Coronary artery (tissue), 2 donors: ENCODE measurements at regions not wholly inside any gene's neighbourhood (a gene's known extent, or its start where the extent isn't known, plus 50 kb on each side); places are given as distances from the start of the nearest gene placed in this dataset.

Source experiments
- DNase-seq: peaks from one replicate; pipeline ENCODE4 v3.0.0-alpha.2; 2017; ENCODE audit warnings: low spot score
- H3K27ac ChIP-seq, 2 donors: fragments of 200-600 bp; sonication (generic); one replicate each; pipeline ENCODE4 v1.5.1; 2016 to 2019
- H3K4me3 ChIP-seq: fragments of 200-600 bp; sonication (generic); 2 replicates; pipeline ENCODE4 v1.5.1; 2016; ENCODE audit warnings: mild to moderate bottlenecking, moderate library complexity
- TF ChIP-seq, protein P1 (sequence below): fragments of 200-600 bp; sonication (generic); IDR thresholded peaks from one replicate; pipeline ENCODE4 v1.5.1; 2019; ENCODE audit warnings: antibody characterized with exemption

- H3K4me3 ChIP-seq, result no peak overlapping the region
- TF ChIP-seq, protein P1, sequence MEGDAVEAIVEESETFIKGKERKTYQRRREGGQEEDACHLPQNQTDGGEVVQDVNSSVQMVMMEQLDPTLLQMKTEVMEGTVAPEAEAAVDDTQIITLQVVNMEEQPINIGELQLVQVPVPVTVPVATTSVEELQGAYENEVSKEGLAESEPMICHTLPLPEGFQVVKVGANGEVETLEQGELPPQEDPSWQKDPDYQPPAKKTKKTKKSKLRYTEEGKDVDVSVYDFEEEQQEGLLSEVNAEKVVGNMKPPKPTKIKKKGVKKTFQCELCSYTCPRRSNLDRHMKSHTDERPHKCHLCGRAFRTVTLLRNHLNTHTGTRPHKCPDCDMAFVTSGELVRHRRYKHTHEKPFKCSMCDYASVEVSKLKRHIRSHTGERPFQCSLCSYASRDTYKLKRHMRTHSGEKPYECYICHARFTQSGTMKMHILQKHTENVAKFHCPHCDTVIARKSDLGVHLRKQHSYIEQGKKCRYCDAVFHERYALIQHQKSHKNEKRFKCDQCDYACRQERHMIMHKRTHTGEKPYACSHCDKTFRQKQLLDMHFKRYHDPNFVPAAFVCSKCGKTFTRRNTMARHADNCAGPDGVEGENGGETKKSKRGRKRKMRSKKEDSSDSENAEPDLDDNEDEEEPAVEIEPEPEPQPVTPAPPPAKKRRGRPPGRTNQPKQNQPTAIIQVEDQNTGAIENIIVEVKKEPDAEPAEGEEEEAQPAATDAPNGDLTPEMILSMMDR, result no peak
Measured at GRCh38 chr5:33167541-33167940, 273.2 kb upstream of the TARS1 start.

DNA sequence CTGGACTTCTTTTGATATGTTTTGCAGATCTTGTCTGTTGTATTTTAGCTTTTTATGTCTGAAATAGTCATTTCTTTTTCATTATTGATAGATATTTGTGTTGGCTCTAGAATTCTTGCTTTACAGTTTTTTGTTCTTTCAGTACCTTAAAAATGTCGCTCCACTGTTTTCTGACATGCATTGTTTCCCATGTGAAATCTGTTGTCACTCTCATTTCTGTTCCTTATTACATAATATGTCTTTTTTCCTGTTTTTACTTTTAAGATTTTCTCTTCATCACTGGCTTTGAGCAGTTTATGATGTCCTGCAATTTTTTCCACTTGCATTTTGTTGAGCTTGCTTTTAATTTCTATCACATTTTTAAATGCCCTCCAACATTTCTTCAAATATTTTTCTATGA lies 270.4 kb upstream of the TARS1 start:
- TF ChIP-seq, protein P1, result no peak
- Histone ChIP-seq H3K27ac (no peak overlapping the region), H3K4me3 (no peak overlapping the region)
- no peak for DNase-seq

More at GRCh38 chr5:33167541-33167940, 273.2 kb upstream of the TARS1 start:
- DNase-seq, result no peak
- no peak overlapping the region for H3K27ac ChIP-seq

- TF ChIP-seq, protein P1, result no peak
- no peak overlapping the region for H3K27ac ChIP-seq
- DNase-seq, result no peak
- H3K4me3 ChIP-seq, result no peak overlapping the region
Measured at GRCh38 chr5:33174383-33174782, 266.4 kb upstream of the TARS1 start.

DNA sequence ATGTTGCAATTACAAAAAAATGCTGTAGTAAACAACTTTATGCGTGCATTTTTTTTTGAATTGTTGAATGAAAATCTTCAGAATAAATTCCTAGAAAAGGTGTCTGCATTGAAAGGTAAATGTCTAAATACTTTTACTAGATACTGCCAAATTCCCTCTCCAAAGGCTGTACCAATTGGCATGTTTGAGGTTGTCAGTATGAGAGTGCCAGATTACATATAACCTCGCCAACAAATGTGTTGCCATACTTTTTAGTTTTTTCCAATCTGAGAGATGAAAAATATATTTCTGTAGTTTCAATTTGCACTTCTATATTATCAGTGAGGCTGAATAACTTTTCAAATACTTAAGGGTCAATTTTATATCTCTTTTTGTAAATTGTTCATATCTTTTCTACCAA lies 261.5 kb upstream of the TARS1 start:
- DNase-seq, result no peak
- Histone ChIP-seq H3K4me3 (no peak overlapping the region), H3K27ac (no peak overlapping the region)
- TF ChIP-seq, protein P1, result no peak

- no peak overlapping the region for H3K4me3 ChIP-seq
- no peak overlapping the region for H3K27ac ChIP-seq
- DNase-seq, result no peak
- TF ChIP-seq, protein P1, result no peak
Measured at GRCh38 chr5:33180900-33181299, 259.9 kb upstream of the TARS1 start.

GRCh38 chr5:33182986-33183385 lies 257.8 kb upstream of the TARS1 start:
- DNase-seq, result no peak
- Histone ChIP-seq H3K27ac (no peak overlapping the region), H3K4me3 (no peak overlapping the region)
- TF ChIP-seq, protein P1, result no peak

GRCh38 chr5:33184367-33184766 lies 256.4 kb upstream of the TARS1 start:
- no peak overlapping the region for H3K27ac ChIP-seq
- no peak overlapping the region for H3K4me3 ChIP-seq
- DNase-seq, result no peak
- TF ChIP-seq, protein P1, result no peak
